ENCODE measurements at regions not wholly inside any gene's neighbourhood (a gene's known extent, or its start where the extent isn't known, plus 50 kb on each side); places are given as distances from the start of the nearest gene placed in this dataset.

DNA sequence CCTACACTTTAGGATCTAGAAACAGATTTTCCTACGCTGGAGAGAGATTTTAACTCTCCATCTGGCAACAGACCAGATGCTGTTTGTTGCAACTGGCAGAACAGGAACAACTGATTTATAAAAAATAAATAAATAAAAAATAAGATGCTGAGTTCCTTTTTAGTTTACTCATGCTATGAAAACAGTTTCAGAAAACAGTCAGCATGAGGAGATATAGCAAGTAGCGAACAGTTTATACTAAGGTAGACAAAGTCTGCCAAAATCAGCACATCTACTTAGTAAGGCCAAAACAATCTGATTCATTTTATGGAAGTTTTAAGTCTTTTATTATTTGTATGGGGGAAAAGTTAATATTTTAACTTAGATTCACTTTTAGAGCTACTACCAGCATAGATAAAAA lies 974.0 kb upstream of the CNTNAP5 start:
- DNase-seq (ENCODE audit: low read depth, low spot score), result no peak

DNA sequence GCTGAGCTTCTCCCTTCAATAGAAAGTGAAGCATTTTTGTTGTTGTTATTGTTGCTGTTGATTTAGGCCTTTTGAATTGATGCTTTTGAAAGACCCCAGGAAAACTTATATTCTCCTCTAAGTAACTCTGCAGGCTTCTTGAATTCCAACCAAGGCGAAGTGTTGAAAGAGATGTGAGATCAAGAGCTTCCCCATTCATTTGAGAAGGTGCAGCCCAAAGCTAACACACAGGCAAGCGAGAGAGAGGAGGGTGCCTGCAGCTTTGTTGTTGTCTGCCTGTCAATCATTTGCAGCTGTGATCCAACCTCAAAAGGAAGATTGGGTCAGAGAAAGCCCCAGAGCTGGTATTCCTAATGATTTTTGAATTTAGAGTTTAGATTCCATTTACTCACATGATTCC lies 963.6 kb upstream of the CNTNAP5 start:
- DNase-seq (ENCODE audit: low read depth, low spot score), result no peak

DNA sequence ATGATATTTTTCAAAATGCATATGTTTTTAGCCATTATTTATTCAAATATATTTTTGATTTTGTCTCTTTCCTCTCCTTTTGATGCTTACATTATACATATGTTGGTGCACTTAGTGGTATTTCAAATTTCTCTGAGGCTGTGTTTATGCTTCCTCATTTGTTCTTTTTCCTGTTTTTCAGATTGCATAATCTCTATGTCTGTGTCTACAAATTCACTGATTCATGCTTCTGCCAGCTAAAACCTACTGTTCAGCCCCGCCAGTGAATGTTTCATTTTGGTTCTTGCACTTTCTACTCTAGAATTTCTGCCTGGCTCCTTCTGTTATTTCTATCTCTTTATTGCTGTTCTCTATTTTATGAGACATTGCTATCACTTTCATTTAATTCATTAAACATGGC lies 951.7 kb upstream of the CNTNAP5 start:
- peak; percentile 17 for DNase-seq (ENCODE audit: low read depth, low spot score)

DNA sequence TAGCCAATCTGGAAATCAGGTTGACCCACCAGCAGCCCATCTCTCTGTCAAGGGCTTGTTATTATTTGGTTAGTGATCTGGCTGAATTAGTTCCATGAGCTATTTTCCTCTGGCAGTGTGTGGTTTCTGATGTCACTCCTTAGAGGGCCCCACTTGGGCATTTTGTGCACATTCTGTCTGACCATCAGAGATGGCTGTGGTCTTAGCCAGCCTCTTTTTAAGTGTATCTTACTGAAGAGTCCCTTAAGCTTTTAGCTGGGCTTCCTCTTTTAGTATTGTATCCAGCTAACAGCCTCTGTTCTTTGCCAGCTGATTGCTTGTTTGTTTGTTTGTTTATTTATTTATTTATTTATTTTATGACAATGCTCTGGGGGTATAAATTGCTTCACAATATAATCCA lies 951.1 kb upstream of the CNTNAP5 start:
- peak; percentile 60 for DNase-seq (ENCODE audit: low read depth, low spot score)

DNA sequence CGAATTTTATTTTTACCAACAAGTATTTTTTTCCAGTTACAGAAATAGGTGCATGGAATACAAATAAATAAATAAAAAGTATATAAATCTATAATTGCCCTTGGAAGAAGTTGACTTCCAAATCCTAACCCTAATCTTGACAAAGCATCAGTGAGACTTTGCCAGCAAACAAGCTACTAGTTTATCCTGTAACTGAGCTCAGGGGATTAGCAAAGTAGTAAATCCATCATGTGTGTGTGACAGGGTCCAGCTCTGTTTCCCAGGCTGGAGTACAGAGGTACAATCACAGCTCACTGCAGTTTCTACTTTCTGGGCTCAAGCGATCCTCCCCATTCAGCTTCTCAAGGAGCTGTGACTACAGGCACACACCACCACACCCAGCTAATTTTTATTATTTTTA lies 948.0 kb upstream of the CNTNAP5 start:
- DNase-seq (ENCODE audit: low read depth, low spot score), result no peak

DNA sequence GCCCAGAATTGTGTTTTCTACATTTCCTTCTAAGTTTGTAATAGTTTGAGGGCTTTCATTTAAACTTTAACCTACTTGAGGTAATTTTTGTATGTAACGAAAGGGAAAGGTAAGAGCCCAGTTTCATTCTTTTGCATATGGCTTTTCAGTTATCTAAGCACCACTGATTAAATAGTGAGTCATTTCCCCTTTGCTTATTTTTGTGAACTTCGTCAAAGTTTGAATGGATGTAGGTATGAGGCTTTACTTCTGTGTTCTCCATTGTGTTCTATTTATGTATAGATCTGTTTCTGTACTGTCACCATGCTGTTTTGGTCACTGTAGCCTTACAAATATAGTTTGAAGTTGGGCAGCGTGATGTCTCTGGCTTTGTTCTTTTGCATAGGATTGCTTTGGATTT lies 944.8 kb upstream of the CNTNAP5 start:
- no peak for DNase-seq (ENCODE audit: low read depth, low spot score)

DNA sequence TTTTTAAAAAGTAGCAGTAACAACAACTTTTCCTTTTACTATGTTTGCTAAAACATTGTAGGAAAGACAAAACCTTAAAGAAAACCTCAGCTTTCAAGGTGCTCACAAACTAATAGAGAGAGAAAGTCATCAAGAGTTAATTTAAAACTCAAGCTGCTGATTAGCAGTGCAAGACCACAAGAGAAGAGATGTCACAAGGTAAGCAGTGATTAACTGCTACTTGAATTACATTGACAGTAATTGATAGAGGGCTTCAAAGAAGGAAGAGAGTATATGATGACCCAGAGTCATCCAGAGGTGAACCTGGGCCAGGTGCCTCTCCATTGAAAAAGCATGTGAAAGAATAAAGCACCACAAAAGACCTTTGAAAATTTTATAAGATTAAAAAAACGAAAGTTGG lies 939.6 kb upstream of the CNTNAP5 start:
- no peak for DNase-seq (ENCODE audit: low read depth, low spot score)

DNA sequence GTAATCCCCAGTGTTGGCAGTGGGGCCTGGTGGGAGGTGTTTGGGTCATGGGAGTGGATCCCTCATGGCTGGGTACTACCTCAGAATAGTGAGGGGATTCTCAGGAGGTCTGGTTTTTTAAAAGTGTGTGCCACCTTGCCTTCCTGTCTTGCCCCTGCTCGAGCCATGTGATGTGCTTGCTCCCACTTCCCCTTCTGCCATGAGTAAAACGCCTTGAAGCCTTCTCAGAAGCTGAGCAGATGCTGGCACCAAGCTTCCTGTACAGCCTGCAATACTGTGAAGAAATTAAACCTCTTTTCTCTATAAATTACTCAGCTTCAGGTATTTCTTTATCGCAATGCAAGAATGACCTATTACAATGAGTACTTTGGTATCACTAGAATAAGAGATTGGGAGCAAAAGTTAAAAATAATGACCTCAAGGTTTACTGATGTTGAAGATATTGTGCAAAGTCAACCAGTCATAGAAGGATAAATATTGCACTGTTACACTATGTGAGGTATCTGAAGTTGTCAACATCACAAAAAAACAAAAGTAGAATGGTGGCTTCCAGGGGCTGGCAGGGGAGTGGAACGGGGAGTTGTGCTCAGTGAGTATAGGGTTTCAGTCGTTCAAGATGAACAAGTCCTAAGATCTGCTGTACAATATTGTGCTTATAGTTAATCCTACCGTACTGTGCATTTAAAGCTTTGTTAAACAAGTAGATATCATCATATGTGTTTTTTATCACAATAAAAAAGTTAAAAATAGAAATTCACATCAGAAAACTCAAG lies 938.3 kb upstream of the CNTNAP5 start:
- no peak for DNase-seq (ENCODE audit: low read depth, low spot score)

DNA sequence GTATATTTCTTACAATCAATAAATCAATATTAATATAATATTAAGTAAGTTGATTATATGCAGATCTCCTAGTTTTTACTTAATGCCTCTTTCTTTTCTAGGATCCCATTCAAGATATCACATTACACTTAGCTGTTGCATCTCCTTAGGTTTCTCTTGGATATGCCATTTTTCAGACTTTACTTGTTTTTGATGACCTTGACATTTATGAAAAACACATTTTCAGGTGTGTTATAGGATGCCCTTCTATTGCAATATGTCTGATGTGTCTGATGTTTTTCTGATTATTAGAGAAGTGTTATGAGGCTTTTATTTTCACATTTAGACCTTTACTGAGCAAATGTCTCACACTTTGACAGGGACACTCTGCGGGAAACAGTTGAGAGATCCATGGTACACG lies 933.6 kb upstream of the CNTNAP5 start:
- no peak for DNase-seq (ENCODE audit: low read depth, low spot score)

DNA sequence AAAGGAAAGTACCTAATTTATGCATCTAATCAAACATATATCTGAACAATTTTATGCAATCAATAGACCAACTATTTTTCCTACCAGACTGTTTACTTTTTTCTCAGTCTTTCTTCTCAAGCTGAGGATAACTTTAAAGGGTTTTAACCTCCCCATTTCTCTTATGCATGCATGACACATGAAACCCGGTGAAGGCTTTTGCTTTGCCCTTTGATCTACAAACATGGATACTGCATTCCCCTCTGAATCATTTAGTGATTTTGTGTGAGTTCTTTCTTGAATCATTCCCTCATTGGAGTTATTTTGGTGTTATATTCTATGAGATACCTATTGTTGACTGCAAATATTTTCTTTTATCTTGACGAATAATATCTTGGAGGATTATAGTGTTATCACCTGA lies 931.9 kb upstream of the CNTNAP5 start:
- no peak for DNase-seq (ENCODE audit: low read depth, low spot score)

DNA sequence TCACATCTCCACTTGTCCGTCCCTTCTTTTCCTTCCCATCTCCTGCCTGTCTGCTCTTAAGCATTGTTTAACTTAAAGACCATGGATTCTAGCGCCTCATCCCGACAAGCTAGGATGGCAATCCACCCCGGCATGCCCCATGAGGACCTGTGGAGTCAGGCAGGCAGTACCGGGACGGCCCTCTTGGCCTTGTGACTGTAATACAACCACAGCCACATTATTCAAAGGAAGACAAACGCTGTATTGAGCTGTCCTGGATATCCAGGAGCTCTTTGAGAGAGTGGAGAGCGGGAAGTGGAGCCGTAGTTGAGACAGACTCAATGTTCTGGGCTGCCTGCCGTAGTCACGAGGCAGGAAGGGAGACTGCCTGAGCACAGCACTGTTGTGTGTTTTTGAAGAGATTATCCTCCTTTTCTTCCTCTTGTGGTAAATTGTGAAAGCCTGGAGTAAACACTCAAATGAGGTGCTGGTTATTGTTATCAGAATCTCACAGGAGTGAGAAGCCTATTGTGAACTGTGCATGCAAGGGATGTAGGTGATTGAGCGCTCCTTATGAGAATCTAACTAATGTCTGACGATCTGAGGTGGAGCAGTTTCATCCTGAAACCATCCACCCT lies 929.8 kb upstream of the CNTNAP5 start:
- no peak for DNase-seq (ENCODE audit: low read depth, low spot score)

DNA sequence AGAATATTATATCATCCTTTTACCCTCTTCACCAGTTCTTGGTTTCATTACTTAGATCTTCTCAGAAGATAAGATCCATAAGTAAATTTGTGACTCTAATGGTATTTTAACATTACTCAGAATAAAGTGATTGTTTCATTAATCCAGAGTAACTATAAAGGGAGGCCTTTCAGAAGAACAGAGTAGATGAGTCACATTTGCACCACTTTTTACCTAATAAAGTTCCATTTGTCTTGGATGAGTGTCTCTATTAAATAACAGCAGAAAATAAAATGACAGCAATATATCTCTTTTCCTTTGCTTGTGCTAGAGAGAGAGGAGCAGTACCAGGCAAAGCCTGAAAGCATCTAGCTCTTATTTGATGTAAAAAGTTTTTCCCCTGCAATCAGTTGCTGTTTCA lies 926.5 kb upstream of the CNTNAP5 start:
- no peak for DNase-seq (ENCODE audit: low read depth, low spot score)

DNA sequence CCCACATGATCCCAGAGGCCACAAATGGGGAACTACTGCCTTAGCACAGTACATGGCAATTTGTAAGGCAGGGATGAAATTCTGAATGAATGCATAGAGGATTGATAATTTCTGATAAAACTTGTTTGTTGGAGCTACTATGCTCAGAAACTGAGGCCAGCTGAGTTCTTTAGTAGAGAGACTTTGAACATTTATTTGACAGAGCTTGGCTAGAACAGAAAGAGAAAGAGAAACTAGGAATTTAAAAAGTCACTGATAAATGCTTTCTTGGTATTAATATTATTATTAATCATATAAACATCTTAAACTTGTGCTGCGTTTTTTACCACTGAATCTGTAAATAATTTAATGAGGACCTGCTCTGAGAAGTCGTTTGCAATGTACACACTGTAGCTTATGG lies 923.7 kb upstream of the CNTNAP5 start:
- DNase-seq (ENCODE audit: low read depth, low spot score), result no peak

DNA sequence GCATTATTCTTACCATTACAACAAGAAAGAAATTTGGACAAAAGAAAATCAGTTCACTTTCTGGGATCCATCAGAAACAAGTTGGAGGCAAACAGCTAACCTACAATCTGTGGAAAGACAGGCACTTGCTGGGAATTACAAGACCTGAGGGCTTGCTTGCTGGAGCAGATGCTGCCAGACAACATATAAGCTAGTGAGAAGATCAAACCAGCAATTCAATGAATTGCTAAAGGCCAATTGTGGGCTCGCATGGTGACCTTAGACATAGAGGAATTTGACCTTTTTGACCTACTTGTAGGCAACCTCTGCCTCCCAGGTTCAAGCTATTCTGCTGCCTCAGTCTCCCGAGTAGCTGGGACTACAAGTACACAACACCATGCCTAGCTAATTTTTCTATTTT lies 921.2 kb upstream of the CNTNAP5 start:
- DNase-seq (ENCODE audit: low read depth, low spot score), result no peak

DNA sequence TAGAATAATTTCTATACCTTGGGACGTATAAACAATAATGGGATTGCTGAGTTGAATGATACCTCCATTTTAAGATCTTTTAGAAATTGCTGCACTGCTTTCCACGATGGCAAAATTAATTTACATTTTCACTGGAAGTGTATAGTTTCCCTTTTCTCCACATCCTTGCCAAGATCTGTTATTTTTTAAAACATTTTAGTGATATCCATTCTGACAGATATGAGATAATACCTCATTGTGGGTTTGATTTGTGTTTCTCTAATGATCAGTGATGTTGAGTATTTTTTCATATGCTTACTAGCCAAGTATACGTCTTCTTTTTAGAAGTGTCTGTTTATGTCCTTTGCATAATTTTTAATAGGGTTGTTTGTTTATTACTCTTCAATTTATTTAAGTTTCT lies 908.5 kb upstream of the CNTNAP5 start:
- DNase-seq (ENCODE audit: low read depth, low spot score), result no peak

DNA sequence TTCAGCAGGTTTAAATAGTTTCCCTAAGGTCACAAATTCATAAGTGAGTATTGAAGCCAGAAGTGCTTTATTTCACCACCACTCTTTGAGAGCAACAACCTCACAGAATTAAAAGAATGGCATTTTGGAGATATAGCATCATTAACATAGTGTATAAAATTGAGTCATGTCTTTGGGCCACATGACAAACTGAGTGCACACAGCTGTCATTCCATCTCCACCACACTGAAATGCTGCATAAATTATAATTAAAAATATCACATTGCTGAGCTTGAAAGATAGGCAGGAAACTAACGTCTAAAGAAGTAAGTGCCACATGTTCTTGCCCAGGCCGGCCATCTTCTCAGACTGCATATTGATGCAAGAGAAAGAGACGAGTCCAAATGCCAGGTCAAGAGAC lies 897.9 kb upstream of the CNTNAP5 start:
- no peak for DNase-seq (ENCODE audit: low read depth, low spot score)

DNA sequence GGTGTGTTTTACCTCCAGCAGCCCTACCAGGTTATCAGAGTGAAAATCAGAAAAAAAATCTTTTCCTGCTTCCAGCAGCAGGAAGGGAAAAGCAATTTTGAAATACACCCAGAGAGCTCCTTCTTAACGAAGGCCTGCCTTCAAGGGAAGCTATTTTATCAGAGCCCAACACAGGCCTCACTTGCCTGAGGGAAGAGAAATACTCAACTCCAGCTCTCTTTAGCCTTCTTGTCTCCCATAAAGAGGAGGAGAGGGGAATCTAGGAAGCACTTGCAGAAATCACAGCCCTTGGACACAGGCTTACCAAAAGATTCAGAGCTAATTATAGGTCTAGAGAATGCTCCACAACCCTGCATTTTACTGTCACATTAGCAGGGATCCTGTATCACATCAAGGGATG lies 896.1 kb upstream of the CNTNAP5 start:
- no peak for DNase-seq (ENCODE audit: low read depth, low spot score)

DNA sequence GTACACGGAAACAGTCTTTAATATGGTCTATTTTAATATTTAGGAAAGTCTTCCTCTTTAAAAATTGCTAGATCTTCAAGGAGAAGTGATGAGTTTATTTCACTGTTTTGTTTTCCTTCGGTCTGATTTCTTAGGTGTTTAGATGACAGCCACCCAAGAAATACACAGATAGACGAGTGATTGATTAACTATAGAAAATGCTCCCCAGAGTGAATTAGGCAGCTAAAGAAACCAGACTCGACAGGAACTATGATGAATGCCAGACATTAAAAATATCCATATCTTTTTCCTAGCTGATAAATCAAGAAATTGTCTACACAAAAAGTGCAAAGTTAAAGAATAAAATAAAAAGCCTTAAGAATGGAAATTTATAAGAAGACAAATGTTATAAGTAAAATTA lies 888.7 kb upstream of the CNTNAP5 start:
- no peak for DNase-seq (ENCODE audit: low read depth, low spot score)

DNA sequence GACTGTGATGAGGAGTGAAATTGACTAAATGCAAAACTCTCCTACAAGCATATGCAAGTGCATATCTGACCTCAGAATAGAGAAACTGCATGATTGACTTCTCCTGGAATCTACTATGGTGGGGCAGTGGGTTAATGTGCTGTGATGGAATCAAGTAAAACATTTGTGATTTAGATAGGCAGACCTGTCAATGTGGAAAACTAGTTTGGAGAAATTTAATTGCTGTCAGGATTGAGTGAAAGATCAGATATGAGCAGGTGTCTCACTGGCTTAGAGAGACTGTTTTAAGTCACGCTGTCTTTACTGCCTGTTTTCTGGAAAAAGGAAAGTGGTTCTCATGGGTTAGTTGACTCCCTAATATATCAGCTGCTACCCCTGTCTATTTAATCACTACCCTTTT lies 881.0 kb upstream of the CNTNAP5 start:
- no peak for DNase-seq (ENCODE audit: low read depth, low spot score)

DNA sequence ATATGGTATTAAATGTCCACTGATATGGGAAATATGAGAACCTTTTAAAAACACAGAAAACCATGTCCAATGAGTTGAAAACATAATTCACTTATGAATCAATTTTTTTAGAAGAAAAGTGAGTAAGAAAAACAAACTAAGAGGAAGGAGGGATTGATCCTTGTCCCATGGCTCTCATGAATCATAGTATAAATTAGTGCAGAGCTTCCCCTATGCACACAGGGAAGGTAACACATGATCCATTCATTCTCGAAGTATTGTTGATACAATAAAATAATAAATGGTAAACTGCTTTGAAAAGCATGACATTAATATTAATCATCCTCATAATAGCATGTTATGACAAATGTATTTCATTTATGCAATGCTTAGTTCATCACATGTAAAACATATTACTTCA lies 872.0 kb upstream of the CNTNAP5 start:
- DNase-seq (ENCODE audit: low read depth, low spot score), result no peak

DNA sequence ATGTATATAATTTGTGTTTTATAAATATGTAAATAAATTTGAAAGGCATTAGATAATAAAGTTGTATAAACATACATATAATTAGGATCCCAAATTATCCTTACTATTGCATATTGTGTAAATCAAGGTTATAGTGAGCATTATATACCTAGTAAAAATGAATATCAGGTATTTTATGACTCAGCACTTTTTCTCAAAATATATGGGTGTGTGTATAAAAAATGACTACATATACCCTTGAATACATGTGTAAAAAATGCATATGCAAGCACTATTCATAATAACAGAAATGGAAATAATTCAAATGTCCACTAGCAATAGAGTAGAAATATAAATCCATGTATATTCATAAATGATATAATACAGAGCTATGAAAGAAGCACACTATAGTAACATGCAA lies 870.9 kb upstream of the CNTNAP5 start:
- no peak for DNase-seq (ENCODE audit: low read depth, low spot score)

DNA sequence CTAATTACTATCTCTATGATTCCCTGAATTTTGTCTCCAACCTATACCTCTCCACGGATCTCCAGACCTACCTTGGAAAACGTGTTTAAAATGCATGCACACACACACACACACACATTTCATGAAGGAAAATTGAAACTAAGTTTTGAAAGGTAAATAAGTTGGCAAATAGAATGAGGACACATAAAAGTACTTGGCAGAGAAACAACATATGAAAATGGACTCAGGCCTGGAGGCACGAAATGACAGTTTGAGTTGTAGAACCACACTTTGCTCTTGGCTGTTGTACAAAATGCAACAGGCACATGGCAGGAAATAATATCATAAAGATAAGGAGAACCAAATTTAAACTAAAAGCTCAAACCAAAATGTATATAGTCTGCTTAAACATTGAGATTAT lies 868.1 kb upstream of the CNTNAP5 start:
- no peak for DNase-seq (ENCODE audit: low read depth, low spot score)

DNA sequence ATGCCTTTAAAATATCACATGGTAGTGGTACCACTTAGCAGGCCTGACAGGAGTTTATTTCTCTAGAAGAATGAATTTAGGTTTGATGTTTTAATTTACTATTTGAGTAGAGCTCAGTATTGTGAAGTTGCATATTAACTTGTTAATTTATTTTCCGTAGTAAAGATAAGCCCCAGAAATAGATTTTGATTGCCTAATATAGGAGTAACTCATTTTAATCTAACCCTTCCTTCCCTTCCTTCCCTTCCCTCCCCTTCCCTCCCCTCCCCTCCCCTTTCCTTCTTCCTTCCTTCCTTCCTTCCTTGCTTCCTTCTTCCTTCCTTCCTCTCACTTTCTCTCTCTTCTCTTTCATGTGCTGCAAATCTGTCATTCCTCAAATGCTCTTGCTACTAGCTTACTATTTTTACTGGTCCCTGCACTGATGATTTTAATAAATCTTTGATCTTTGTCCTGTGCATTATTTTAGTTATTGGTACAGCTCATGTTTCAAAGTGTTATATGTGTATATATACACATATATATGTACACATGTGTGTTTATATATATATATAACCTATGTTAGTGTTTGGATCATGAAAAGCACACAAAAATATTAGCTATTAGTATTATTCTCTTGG lies 862.6 kb upstream of the CNTNAP5 start:
- DNase-seq (ENCODE audit: low read depth, low spot score), result no peak

All from astrocyte of the hippocampus (primary cell).